Mesenchymal stem cell (in vitro differentiated cells and primary cell): ENCODE measurements at regions not wholly inside any gene's neighbourhood (a gene's known extent, or its start where the extent isn't known, plus 50 kb on each side); places are given as distances from the start of the nearest gene placed in this dataset.

Source experiments
- DNase-seq: peaks from one replicate; pipeline ENCODE4 v3.0.0-alpha.2; 2013
- H2AFZ ChIP-seq: one replicate; pipeline ENCODE4 v1.6.1; 2013; ENCODE audit warnings: low read depth, mild to moderate bottlenecking, control low read depth, inconsistent platforms, low read length, moderate library complexity
- H2AK5ac ChIP-seq: 2 replicates; pipeline ENCODE4 v1.6.1; 2013; ENCODE audit warnings: low read length, moderate library complexity, mild to moderate bottlenecking, inconsistent platforms; ENCODE audit not compliant: severe bottlenecking
- H2BK120ac ChIP-seq: one replicate; pipeline ENCODE4 v1.6.1; 2013; ENCODE audit warnings: low read depth, mild to moderate bottlenecking, inconsistent platforms, low read length, moderate library complexity
- H2BK12ac ChIP-seq, 2 experiments: one replicate each; pipeline ENCODE4 v1.6.1; 2013; ENCODE audit warnings: inconsistent platforms in 2 of 2, low read length in 2 of 2, mild to moderate bottlenecking in 2 of 2, moderate library complexity in 2 of 2, control low read depth in 1 of 2
- H2BK15ac ChIP-seq: one replicate; pipeline ENCODE4 v1.6.1; 2013; ENCODE audit warnings: mild to moderate bottlenecking, low read depth, inconsistent platforms; ENCODE audit not compliant: poor library complexity, severe bottlenecking
- H2BK5ac ChIP-seq: 2 replicates; pipeline ENCODE4 v1.6.1; 2013; ENCODE audit warnings: low read depth, mild to moderate bottlenecking, low read length, control low read depth, inconsistent platforms; ENCODE audit not compliant: poor library complexity, severe bottlenecking
- H3K14ac ChIP-seq, 2 experiments: one replicate each; pipeline ENCODE4 v1.6.1; 2013; ENCODE audit warnings: inconsistent platforms in 2 of 2, low read length in 2 of 2, control low read depth in 1 of 2, mild to moderate bottlenecking in 1 of 2, moderate library complexity in 1 of 2
- H3K18ac ChIP-seq, 2 experiments: one replicate each; pipeline ENCODE4 v1.6.1; 2013; ENCODE audit warnings: inconsistent platforms in 2 of 2, low read length in 2 of 2, control low read depth in 1 of 2, low read depth in 1 of 2, mild to moderate bottlenecking in 1 of 2
- H3K23ac ChIP-seq, 2 experiments: one replicate each; pipeline ENCODE4 v1.6.1; 2013; ENCODE audit warnings: inconsistent platforms in 2 of 2, low read length in 2 of 2, mild to moderate bottlenecking in 2 of 2, moderate library complexity in 2 of 2, control low read depth in 1 of 2
- H3K27ac ChIP-seq: 2 replicates; pipeline ENCODE4 v1.5.1; 2013; ENCODE audit warnings: mild to moderate bottlenecking, moderate library complexity, low read length, control low read depth, inconsistent platforms; ENCODE audit not compliant: poor library complexity, severe bottlenecking
- H3K27me3 ChIP-seq, 2 experiments: 2 replicates each; pipeline versions ENCODE4 v1.6.1 to v1.7.0; 2013; ENCODE audit warnings: low read length in 2 of 2, mild to moderate bottlenecking in 2 of 2, moderate library complexity in 2 of 2, control low read depth in 1 of 2, inconsistent platforms in 1 of 2; ENCODE audit not compliant: control insufficient read depth in 1 of 2, insufficient read depth in 1 of 2
- H3K36me3 ChIP-seq, 2 experiments: 2 replicates each; pipeline versions ENCODE4 v1.6.1 to v1.7.0; 2013; ENCODE audit warnings: low read length in 2 of 2, control low read depth in 1 of 2, inconsistent platforms in 1 of 2, low read depth in 1 of 2, mild to moderate bottlenecking in 1 of 2; ENCODE audit not compliant: insufficient read depth in 2 of 2, control insufficient read depth in 1 of 2
- H3K4ac ChIP-seq, 2 experiments: one replicate each; pipeline ENCODE4 v1.6.1; 2013; ENCODE audit warnings: inconsistent platforms in 2 of 2, low read length in 2 of 2, mild to moderate bottlenecking in 2 of 2, moderate library complexity in 2 of 2, control low read depth in 1 of 2, low read depth in 1 of 2
- H3K4me1 ChIP-seq: 2 replicates; pipeline ENCODE4 v1.6.1; 2013; ENCODE audit warnings: low read depth, low read length, control low read depth; ENCODE audit not compliant: control insufficient read depth, insufficient read depth
- H3K4me2 ChIP-seq: 2 replicates; pipeline ENCODE4 v1.6.1; 2013; ENCODE audit warnings: low read length, mild to moderate bottlenecking, inconsistent platforms; ENCODE audit not compliant: poor library complexity, severe bottlenecking
- H3K4me3 ChIP-seq, 2 experiments: 2 replicates each; pipeline versions ENCODE4 v1.5.1 to v1.7.0; 2013; ENCODE audit warnings: low read length in 2 of 2, mild to moderate bottlenecking in 2 of 2, control low read depth in 1 of 2, low read depth in 1 of 2; ENCODE audit not compliant: insufficient read depth in 1 of 2
- H3K79me1 ChIP-seq: replicated peaks from 2 replicates; pipeline ENCODE4 v1.6.1; 2013; ENCODE audit warnings: mild to moderate bottlenecking, control low read depth, low read length, inconsistent platforms; ENCODE audit not compliant: poor library complexity, severe bottlenecking
- H3K9ac ChIP-seq: 2 replicates; pipeline ENCODE4 v1.7.0; 2013; ENCODE audit warnings: mild to moderate bottlenecking, low read length, moderate library complexity
- H3K9me3 ChIP-seq: 2 replicates; pipeline ENCODE4 v1.7.0; 2013; ENCODE audit warnings: mild to moderate bottlenecking, low read length; ENCODE audit not compliant: control insufficient read depth
- H4K8ac ChIP-seq: one replicate; pipeline ENCODE4 v1.6.1; 2013; ENCODE audit warnings: inconsistent platforms, mild to moderate bottlenecking, low read length, moderate library complexity
- H4K91ac ChIP-seq: one replicate; pipeline ENCODE4 v1.6.1; 2013; ENCODE audit warnings: mild to moderate bottlenecking, low read length, inconsistent platforms
- WGBS: methylation state at CpG from one replicate; pipeline ENCODE4 v1.1.7; 2013; ENCODE audit warnings: mixed read lengths; 5-methylcytosine and 5-hydroxymethylcytosine counted together

- H3K4me3 ChIP-seq, result peak overlapping the region in 1 of 2 experiments; percentile 25
- H2BK5ac ChIP-seq, result no peak overlapping the region
- 59% methylated on average over 2 of the region's 3 CpGs for WGBS
- H3K27me3 ChIP-seq, result no peaks in the 10 kb centered on the region
- H3K4me1 ChIP-seq, result peaks cover 10% of the 10 kb centered on the region
- H2AK5ac ChIP-seq, result no peak overlapping the region
- peak overlapping the region; percentile 58 for H3K9ac ChIP-seq
- H3K4ac ChIP-seq, result peak overlapping the region; percentile 29 to 76
- peak overlapping the region; percentile 29 for H2AFZ ChIP-seq
- no peak overlapping the region for H3K23ac ChIP-seq
- peak overlapping the region; percentile 14 for H4K91ac ChIP-seq
- DNase-seq, result no peak
- peak overlapping the region in 1 of 2 experiments; percentile 73 for H3K14ac ChIP-seq
- peak overlapping the region; percentile 51 to 96 for H2BK12ac ChIP-seq
- no peak overlapping the region for H3K27ac ChIP-seq
- H3K79me1 ChIP-seq, result no peaks in the 10 kb centered on the region
- H2BK15ac ChIP-seq, result peak overlapping the region; percentile 30
- H3K36me3 ChIP-seq, result no peaks in the 10 kb centered on the region
- peak overlapping the region; percentile 21 for H2BK120ac ChIP-seq
- no peak overlapping the region for H3K4me2 ChIP-seq
- H4K8ac ChIP-seq, result peak overlapping the region; percentile 74
- H3K9me3 ChIP-seq, result peaks cover 2% of the 10 kb centered on the region
- H3K18ac ChIP-seq, result peak overlapping the region; percentile 17 to 79
Measured at GRCh38 chr1:224565611-224566406, 50.3 kb upstream of the CNIH3 start.
